Mesendoderm (in vitro differentiated cells): ENCODE measurements at regions not wholly inside any gene's neighbourhood (a gene's known extent, or its start where the extent isn't known, plus 50 kb on each side); places are given as distances from the start of the nearest gene placed in this dataset.

ENCODE experiments used
- DNase-seq: peaks from one replicate; pipeline ENCODE4 v3.0.0; 2013
- H2AK5ac ChIP-seq: 2 replicates; pipeline ENCODE4 v1.6.1; 2013; ENCODE audit warnings: low read length, inconsistent platforms
- H2BK120ac ChIP-seq: 2 replicates; pipeline ENCODE4 v1.6.1; 2013; ENCODE audit warnings: low read depth, mild to moderate bottlenecking, low read length, moderate library complexity, mixed read lengths
- H2BK15ac ChIP-seq: replicated peaks from 2 replicates; pipeline ENCODE4 v1.6.1; 2013; ENCODE audit warnings: low read depth, mild to moderate bottlenecking, moderate library complexity
- H2BK5ac ChIP-seq: 2 replicates; pipeline ENCODE4 v1.6.1; 2013; ENCODE audit warnings: low read length, inconsistent platforms
- H3K18ac ChIP-seq: 2 replicates; pipeline ENCODE4 v1.6.1; 2013; ENCODE audit warnings: mild to moderate bottlenecking, low read length, mixed read lengths
- H3K23ac ChIP-seq: one replicate; pipeline ENCODE4 v1.6.1; 2013; ENCODE audit warnings: low read length
- H3K27ac ChIP-seq: 2 replicates; pipeline ENCODE4 v1.5.1; 2013; ENCODE audit warnings: low read depth, mild to moderate bottlenecking, inconsistent platforms, low read length, moderate library complexity
- H3K27me3 ChIP-seq: 2 replicates; pipeline ENCODE4 v1.6.1; 2013; ENCODE audit warnings: low read length, control low read depth, mild to moderate bottlenecking, inconsistent platforms; ENCODE audit not compliant: insufficient read depth, poor library complexity
- H3K36me3 ChIP-seq: 2 replicates; pipeline ENCODE4 v1.6.1; 2013; ENCODE audit warnings: low read length, inconsistent platforms; ENCODE audit not compliant: control insufficient read depth, insufficient read depth
- H3K4ac ChIP-seq: one replicate; pipeline ENCODE4 v1.6.1; 2013; ENCODE audit warnings: low read depth, mild to moderate bottlenecking, low read length, moderate library complexity
- H3K4me1 ChIP-seq: 2 replicates; pipeline ENCODE4 v1.6.1; 2013; ENCODE audit warnings: low read depth, low read length, inconsistent platforms; ENCODE audit not compliant: control insufficient read depth
- H3K4me2 ChIP-seq: 2 replicates; pipeline ENCODE4 v1.6.1; 2013; ENCODE audit warnings: low read length
- H3K4me3 ChIP-seq: 2 replicates; pipeline ENCODE4 v1.5.1; 2013; ENCODE audit warnings: mild to moderate bottlenecking, low read length
- H3K56ac ChIP-seq: one replicate; pipeline ENCODE4 v1.6.1; 2013; ENCODE audit warnings: low read length
- H3K79me1 ChIP-seq: 2 replicates; pipeline ENCODE4 v1.6.1; 2013; ENCODE audit warnings: low read length, inconsistent platforms
- H3K79me2 ChIP-seq: 2 replicates; pipeline ENCODE4 v1.6.1; 2013; ENCODE audit warnings: mild to moderate bottlenecking, low read length; ENCODE audit not compliant: control insufficient read depth, insufficient read depth
- H3K9ac ChIP-seq: 2 replicates; pipeline ENCODE4 v1.6.1; 2013; ENCODE audit warnings: low read length, inconsistent platforms
- H4K5ac ChIP-seq: one replicate; pipeline ENCODE4 v1.6.1; 2013; ENCODE audit warnings: low read length
- H4K8ac ChIP-seq: one replicate; pipeline ENCODE4 v1.6.1; 2013; ENCODE audit warnings: low read depth, mild to moderate bottlenecking, control low read depth, low read length, moderate library complexity
- WGBS: extraction: QIAGEN DNeasy Blood & Tissue Kit; methylation state at CpG from one replicate; pipeline ENCODE4 v1.1.7; 2013; ENCODE audit warnings: low lambda C conversion rate, missing lambda C conversion rate; ENCODE audit not compliant: insufficient coverage; ENCODE audit errors: extremely low coverage; 5-methylcytosine and 5-hydroxymethylcytosine counted together

- Histone ChIP-seq H3K4me1 (peaks cover 2% of the 10 kb centered on the region), H3K9ac (no peak overlapping the region), H3K18ac (no peak overlapping the region), H3K4ac (no peak overlapping the region), H3K79me1 (no peaks in the 10 kb centered on the region), H3K27ac (no peak overlapping the region), H2BK120ac (no peak overlapping the region), H3K36me3 (no peaks in the 10 kb centered on the region), H3K4me2 (no peak overlapping the region), H3K4me3 (no peak overlapping the region), H3K79me2 (no peaks in the 10 kb centered on the region), H3K56ac (no peak overlapping the region), H4K5ac (no peak overlapping the region), H2BK15ac (no peak overlapping the region), H2BK5ac (no peak overlapping the region), H3K27me3 (no peaks in the 10 kb centered on the region), H3K23ac (no peak overlapping the region), H2AK5ac (no peak overlapping the region), H4K8ac (no peak overlapping the region)
- no CpG with 5 or more reads among the region's 3 CpGs for WGBS
- no peak for DNase-seq
These were observed 656.3 kb downstream of the PTPRC start for GRCh38 chr1:199295107-199295506.

- Histone ChIP-seq H3K18ac (no peak overlapping the region), H3K4ac (no peak overlapping the region), H3K4me2 (no peak overlapping the region), H3K27me3 (no peaks in the 10 kb centered on the region), H3K56ac (no peak overlapping the region), H3K9ac (no peak overlapping the region), H3K4me1 (no peaks in the 10 kb centered on the region), H3K27ac (no peak overlapping the region), H4K5ac (no peak overlapping the region), H2AK5ac (no peak overlapping the region), H4K8ac (no peak overlapping the region), H3K4me3 (no peak overlapping the region), H2BK120ac (no peak overlapping the region), H2BK15ac (no peak overlapping the region), H3K79me2 (no peaks in the 10 kb centered on the region), H3K23ac (no peak overlapping the region), H3K79me1 (no peaks in the 10 kb centered on the region), H3K36me3 (no peaks in the 10 kb centered on the region), H2BK5ac (no peak overlapping the region)
- no peak for DNase-seq
These were observed 658.3 kb downstream of the PTPRC start for GRCh38 chr1:199297174-199297573.

DNA sequence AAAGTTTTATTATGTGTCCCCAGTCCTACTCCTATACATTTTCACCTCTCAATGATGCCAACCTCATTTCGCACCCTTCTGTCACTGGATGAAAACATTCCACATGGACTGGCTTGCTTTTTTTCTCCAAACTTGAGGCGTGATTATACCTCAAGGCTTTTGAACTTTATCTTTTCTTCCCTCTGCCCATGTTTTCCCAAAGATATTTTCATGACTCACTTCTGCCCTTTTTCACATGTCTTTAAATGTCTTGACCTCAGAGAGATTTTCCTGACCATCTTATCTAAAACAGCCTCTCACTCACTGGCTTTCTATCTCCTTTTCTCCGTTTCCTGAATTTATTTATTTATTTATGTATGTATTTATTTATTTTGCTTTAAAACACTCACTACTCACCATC, 659.0 kb downstream of the PTPRC start:
- Histone ChIP-seq H3K56ac (no peak overlapping the region), H3K79me1 (no peaks in the 10 kb centered on the region), H3K27me3 (no peaks in the 10 kb centered on the region), H4K5ac (no peak overlapping the region), H4K8ac (no peak overlapping the region), H2BK5ac (no peak overlapping the region), H3K79me2 (no peaks in the 10 kb centered on the region), H2BK15ac (no peak overlapping the region), H3K4me3 (no peak overlapping the region), H2AK5ac (no peak overlapping the region), H2BK120ac (no peak overlapping the region), H3K4me2 (no peak overlapping the region), H3K4ac (no peak overlapping the region), H3K36me3 (no peaks in the 10 kb centered on the region), H3K18ac (no peak overlapping the region), H3K4me1 (no peaks in the 10 kb centered on the region), H3K23ac (no peak overlapping the region), H3K9ac (no peak overlapping the region), H3K27ac (no peak overlapping the region)
- WGBS: no CpG with 5 or more reads among the region's 3 CpGs
- DNase-seq: no peak

GRCh38 chr1:199298825-199299224, 660.0 kb downstream of the PTPRC start:
- H4K8ac ChIP-seq: no peak overlapping the region
- H3K4me3 ChIP-seq: no peak overlapping the region
- no peak overlapping the region for H3K27ac ChIP-seq
- no peak overlapping the region for H3K9ac ChIP-seq
- no peaks in the 10 kb centered on the region for H3K4me1 ChIP-seq
- no peak overlapping the region for H3K4ac ChIP-seq
- no peak overlapping the region for H2AK5ac ChIP-seq
- H3K23ac ChIP-seq: no peak overlapping the region
- WGBS: no CpG with 5 or more reads among the region's 3 CpGs
- H4K5ac ChIP-seq: no peak overlapping the region
- no peaks in the 10 kb centered on the region for H3K79me1 ChIP-seq
- no peak overlapping the region for H2BK120ac ChIP-seq
- H3K36me3 ChIP-seq: no peaks in the 10 kb centered on the region
- H3K18ac ChIP-seq: no peak overlapping the region
- H2BK15ac ChIP-seq: no peak overlapping the region
- H2BK5ac ChIP-seq: no peak overlapping the region
- H3K79me2 ChIP-seq: no peaks in the 10 kb centered on the region
- H3K4me2 ChIP-seq: no peak overlapping the region
- DNase-seq: no peak
- H3K56ac ChIP-seq: no peak overlapping the region
- no peaks in the 10 kb centered on the region for H3K27me3 ChIP-seq

GRCh38 chr1:199301472-199302217, 662.8 kb downstream of the PTPRC start:
- no peaks in the 10 kb centered on the region for H3K36me3 ChIP-seq
- no peak overlapping the region for H2BK120ac ChIP-seq
- no peaks in the 10 kb centered on the region for H3K79me2 ChIP-seq
- no peak overlapping the region for H3K4me2 ChIP-seq
- H3K27me3 ChIP-seq: no peaks in the 10 kb centered on the region
- no peaks in the 10 kb centered on the region for H3K4me1 ChIP-seq
- H2AK5ac ChIP-seq: no peak overlapping the region
- no peak overlapping the region for H3K4me3 ChIP-seq
- H2BK5ac ChIP-seq: no peak overlapping the region
- no peak overlapping the region for H4K8ac ChIP-seq
- no peak overlapping the region for H3K18ac ChIP-seq
- no peak overlapping the region for H3K23ac ChIP-seq
- H3K79me1 ChIP-seq: no peaks in the 10 kb centered on the region
- no peak overlapping the region for H2BK15ac ChIP-seq
- H3K9ac ChIP-seq: no peak overlapping the region
- no peak overlapping the region for H3K56ac ChIP-seq
- H3K4ac ChIP-seq: no peak overlapping the region
- H4K5ac ChIP-seq: no peak overlapping the region
- no peak overlapping the region for H3K27ac ChIP-seq
- no peak for DNase-seq

DNA sequence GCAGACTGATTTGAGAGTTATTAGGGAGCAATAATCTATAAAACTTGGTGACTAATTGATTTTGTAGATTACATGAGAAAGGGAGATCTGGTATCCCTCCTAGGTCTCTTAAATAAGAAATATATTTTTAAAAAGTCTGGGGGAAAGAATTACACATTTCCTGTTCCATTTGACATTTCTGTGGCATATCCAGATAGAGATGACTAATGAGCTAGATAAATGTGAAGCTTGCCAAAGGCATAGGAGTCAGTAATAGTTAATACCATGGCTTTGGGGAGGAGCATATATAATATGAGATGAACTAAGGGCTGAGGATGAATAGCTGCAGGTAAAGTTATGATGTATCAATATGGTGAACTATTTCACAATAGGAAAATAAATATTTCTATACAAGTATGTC, 663.7 kb downstream of the PTPRC start:
- H3K27ac ChIP-seq: no peak overlapping the region
- no peak overlapping the region for H3K4me3 ChIP-seq
- H2BK120ac ChIP-seq: no peak overlapping the region
- no peak overlapping the region for H4K5ac ChIP-seq
- H3K4me2 ChIP-seq: no peak overlapping the region
- H3K56ac ChIP-seq: no peak overlapping the region
- H2AK5ac ChIP-seq: no peak overlapping the region
- H3K4me1 ChIP-seq: no peaks in the 10 kb centered on the region
- H3K79me1 ChIP-seq: no peaks in the 10 kb centered on the region
- no peak overlapping the region for H3K4ac ChIP-seq
- no peak overlapping the region for H3K18ac ChIP-seq
- no peaks in the 10 kb centered on the region for H3K27me3 ChIP-seq
- no peaks in the 10 kb centered on the region for H3K36me3 ChIP-seq
- H4K8ac ChIP-seq: no peak overlapping the region
- H2BK15ac ChIP-seq: no peak overlapping the region
- H3K79me2 ChIP-seq: no peaks in the 10 kb centered on the region
- no peak overlapping the region for H3K9ac ChIP-seq
- no peak for DNase-seq
- no peak overlapping the region for H2BK5ac ChIP-seq
- no peak overlapping the region for H3K23ac ChIP-seq
